ENCODE measurements at regions not wholly inside any gene's neighbourhood (a gene's known extent, or its start where the extent isn't known, plus 50 kb on each side); places are given as distances from the start of the nearest gene placed in this dataset.

GRCh38 chr21:17981060-17981740, 162.0 kb upstream of the C21orf91 start:
- no peaks in the 10 kb centered on the region for H3K9me3 Mint-ChIP-seq
- no peaks in the 10 kb centered on the region for H3K36me3 Mint-ChIP-seq (ENCODE audit: low read depth)
- H3K4me3 Mint-ChIP-seq = no peak overlapping the region
- no peaks in the 10 kb centered on the region for H3K27me3 Mint-ChIP-seq (ENCODE audit: low read depth)
- H3K27ac Mint-ChIP-seq = peak overlapping the region in 2 of 3 experiments; percentile 6 to 79
- TF ChIP-seq CTCF (IDR thresholded peaks at IDR 0.05; ENCODE audit: unreplicated experiment in 3 of 3) = no peak
- peaks cover 25% of the 10 kb centered on the region for H3K4me1 Mint-ChIP-seq

GRCh38 chr21:17979763-17980162, 160.6 kb upstream of the C21orf91 start:
- H3K36me3 Mint-ChIP-seq (ENCODE audit: low read depth) = no peaks in the 10 kb centered on the region

GRCh38 chr21:17978895-17979294, 159.7 kb upstream of the C21orf91 start:
- TF ChIP-seq CTCF (IDR thresholded peaks at IDR 0.05; ENCODE audit: unreplicated experiment in 3 of 3) = no peak
- H3K4me3 Mint-ChIP-seq = no peak overlapping the region
- no peaks in the 10 kb centered on the region for H3K27me3 Mint-ChIP-seq (ENCODE audit: low read depth)
- no peaks in the 10 kb centered on the region for H3K36me3 Mint-ChIP-seq (ENCODE audit: low read depth)
- peaks cover 25% of the 10 kb centered on the region for H3K4me1 Mint-ChIP-seq
- peak overlapping the region in 1 of 3 experiments; percentile 79 for H3K27ac Mint-ChIP-seq
- no peaks in the 10 kb centered on the region for H3K9me3 Mint-ChIP-seq

More at GRCh38 chr21:17979763-17980162, 160.6 kb upstream of the C21orf91 start:
- H3K9me3 Mint-ChIP-seq = no peaks in the 10 kb centered on the region
- TF ChIP-seq CTCF (IDR thresholded peaks at IDR 0.05; ENCODE audit: unreplicated experiment in 3 of 3) = no peak
- H3K27me3 Mint-ChIP-seq (ENCODE audit: low read depth) = no peaks in the 10 kb centered on the region
- H3K27ac Mint-ChIP-seq = peak overlapping the region; percentile 53 to 79 (median 65)
- no peak overlapping the region for H3K4me3 Mint-ChIP-seq
- peaks cover 25% of the 10 kb centered on the region for H3K4me1 Mint-ChIP-seq

GRCh38 chr21:17976691-17977090, 157.5 kb upstream of the C21orf91 start:
- TF ChIP-seq CTCF (IDR thresholded peaks at IDR 0.05; ENCODE audit: unreplicated experiment in 3 of 3) = no peak
- Mint-ChIP-seq H3K9me3 (peaks cover 8% of the 10 kb centered on the region), H3K36me3 (ENCODE audit: low read depth) (no peaks in the 10 kb centered on the region), H3K4me1 (peaks cover 21% of the 10 kb centered on the region), H3K27me3 (ENCODE audit: low read depth) (no peaks in the 10 kb centered on the region), H3K4me3 (no peak overlapping the region), H3K27ac (no peak overlapping the region)

- Mint-ChIP-seq H3K4me3 (no peak overlapping the region), H3K36me3 (ENCODE audit: low read depth) (no peaks in the 10 kb centered on the region), H3K27ac (no peak overlapping the region), H3K9me3 (peaks cover 8% of the 10 kb centered on the region), H3K27me3 (ENCODE audit: low read depth) (no peaks in the 10 kb centered on the region), H3K4me1 (peaks cover 16% of the 10 kb centered on the region)
- no peak for TF ChIP-seq CTCF (IDR thresholded peaks at IDR 0.05; ENCODE audit: unreplicated experiment in 3 of 3)
Observed at GRCh38 chr21:17976139-17976538, 157.0 kb upstream of the C21orf91 start.

- H3K4me3 Mint-ChIP-seq = no peak overlapping the region
- H3K4me1 Mint-ChIP-seq = peaks cover 9% of the 10 kb centered on the region
- peaks cover 3% of the 10 kb centered on the region for H3K9me3 Mint-ChIP-seq
- H3K27me3 Mint-ChIP-seq (ENCODE audit: low read depth) = no peaks in the 10 kb centered on the region
- no peak overlapping the region for H3K27ac Mint-ChIP-seq
- TF ChIP-seq CTCF (IDR thresholded peaks at IDR 0.05; ENCODE audit: unreplicated experiment in 3 of 3) = no peak
- no peaks in the 10 kb centered on the region for H3K36me3 Mint-ChIP-seq (ENCODE audit: low read depth)
Observed at GRCh38 chr21:17967319-17967718, 148.2 kb upstream of the C21orf91 start.

Data from nephron (organoid).